H1 (cell line): ENCODE measurements at regions not wholly inside any gene's neighbourhood (a gene's known extent, or its start where the extent isn't known, plus 50 kb on each side); places are given as distances from the start of the nearest gene placed in this dataset.

ENCODE experiments used
- CTCF ChIA-PET: fragments of 300-600 bp; sonication (Branson Sonifier 250); formaldehyde crosslinking; loops from one replicate; lab custom pipeline; 2021; ENCODE audit not compliant: partially characterized antibody; lab: Charles Lee
- POLR2A ChIA-PET: fragments of 300-600 bp; sonication (Branson Sonifier 250); formaldehyde crosslinking; loops from one replicate; lab custom pipeline; 2021; ENCODE audit warnings: inconsistent platforms; ENCODE audit not compliant: partially characterized antibody; lab: Charles Lee
- DNase-seq, 2 experiments: peaks; one replicate each; pipeline versions ENCODE4 v3.0.0 to v3.0.0-alpha.2; 2010 to 2022; ENCODE audit warnings: low spot score in 2 of 2, low read depth in 1 of 2, mixed read lengths in 1 of 2
- FAIRE-seq: peaks from 2 replicates; lab custom pipeline; 2011; peaks lifted over from hg19 to GRCh38; lab: Jason Lieb, UNC
- H2AFZ ChIP-seq: 2 replicates; pipeline ENCODE4 v1.8.1; 2012; ENCODE audit warnings: low read length, inconsistent platforms
- H2AK5ac ChIP-seq: 2 replicates; pipeline ENCODE4 v1.6.1; 2013; ENCODE audit warnings: low read depth, low read length
- H2BK120ac ChIP-seq: replicated peaks from 2 replicates; pipeline ENCODE3; 2013; ENCODE audit warnings: low read depth, low read length, inconsistent platforms
- H2BK12ac ChIP-seq: 2 replicates; pipeline ENCODE4 v1.6.1; 2013; ENCODE audit warnings: low read depth, low read length
- H2BK15ac ChIP-seq: 2 replicates; pipeline ENCODE4 v1.6.1; 2013; ENCODE audit warnings: low read length
- H2BK20ac ChIP-seq: 2 replicates; pipeline ENCODE4 v1.6.1; 2013; ENCODE audit warnings: low read length
- H2BK5ac ChIP-seq: 2 replicates; pipeline ENCODE4 v1.6.1; 2013; ENCODE audit warnings: low read depth, low read length
- H3K14ac ChIP-seq: 2 replicates; pipeline ENCODE4 v1.6.1; 2013; ENCODE audit warnings: inconsistent platforms; ENCODE audit not compliant: insufficient read length
- H3K18ac ChIP-seq: 2 replicates; pipeline ENCODE4 v1.6.1; 2013; ENCODE audit warnings: low read length; ENCODE audit errors: extremely low read depth
- H3K23ac ChIP-seq: 2 replicates; pipeline ENCODE4 v1.6.1; 2013; ENCODE audit warnings: inconsistent platforms; ENCODE audit not compliant: insufficient read length
- H3K23me2 ChIP-seq: 2 replicates; pipeline ENCODE4 v1.6.1; 2013; ENCODE audit warnings: low read depth, low read length
- H3K27ac ChIP-seq: 2 replicates; pipeline ENCODE4 v1.6.1; 2011; ENCODE audit warnings: low read depth, low read length, inconsistent platforms
- H3K27me3 ChIP-seq, 4 experiments: replicated peaks in 1 of 4; 1 replicate in 1 of 4; 2 replicates in 3 of 4; pipeline versions ENCODE4 v1.6.1 to v1.8.1; 2011 to 2013; ENCODE audit warnings: low read length in 3 of 4, mild to moderate bottlenecking in 3 of 4, inconsistent platforms in 2 of 4, mixed read lengths in 2 of 4, moderate library complexity in 1 of 4; ENCODE audit not compliant: control insufficient read depth in 3 of 4, insufficient read depth in 3 of 4; ENCODE audit errors: extremely low read depth in 1 of 4
- H3K36me3 ChIP-seq, 4 experiments: 2 replicates each; pipeline versions ENCODE4 v1.6.1 to v1.8.1; 2011 to 2013; ENCODE audit warnings: mild to moderate bottlenecking in 4 of 4, low read length in 3 of 4, moderate library complexity in 2 of 4, control low read depth in 1 of 4, inconsistent platforms in 1 of 4; ENCODE audit not compliant: insufficient read depth in 4 of 4, control insufficient read depth in 2 of 4
- H3K4ac ChIP-seq: replicated peaks from 2 replicates; pipeline ENCODE3; 2013; ENCODE audit warnings: low read length, low read depth, mixed read lengths, inconsistent platforms; ENCODE audit not compliant: insufficient read length
- H3K4me1 ChIP-seq, 4 experiments: replicated peaks in 1 of 4; 1 replicate in 1 of 4; 2 replicates in 3 of 4; pipeline versions ENCODE4 v1.6.1 to v1.8.1; 2011 to 2013; ENCODE audit warnings: low read length in 3 of 4, inconsistent platforms in 2 of 4, mixed read lengths in 1 of 4; ENCODE audit not compliant: insufficient read depth in 4 of 4, control insufficient read depth in 3 of 4
- H3K4me2 ChIP-seq, 2 experiments: 2 replicates each; pipeline versions ENCODE4 v1.6.1 to v1.8.1; 2011 to 2013; ENCODE audit warnings: low read depth in 2 of 2, low read length in 2 of 2, control low read depth in 1 of 2, inconsistent platforms in 1 of 2, mild to moderate bottlenecking in 1 of 2; ENCODE audit not compliant: insufficient read depth in 1 of 2
- H3K4me3 ChIP-seq, 4 experiments: fragments of 200-600, 300-600 bp in 1 of 4; sonication (generic), shearing (Covaris generic), sonication (Bioruptor Twin) in 1 of 4; 2 replicates each; pipeline versions ENCODE4 v1.5.1 to v1.8.1; 2011 to 2016; ENCODE audit warnings: low read length in 4 of 4, low read depth in 3 of 4, control low read depth in 2 of 4, inconsistent platforms in 2 of 4, mild to moderate bottlenecking in 2 of 4, mixed read lengths in 1 of 4, moderate library complexity in 1 of 4; ENCODE audit not compliant: insufficient read depth in 2 of 4; ENCODE audit errors: extremely low read depth in 1 of 4
- H3K56ac ChIP-seq: replicated peaks from 2 replicates; pipeline ENCODE3; 2013; ENCODE audit warnings: low read depth, mild to moderate bottlenecking, mixed read lengths, low read length, inconsistent platforms; ENCODE audit not compliant: insufficient read length
- H3K79me1 ChIP-seq: 2 replicates; pipeline ENCODE4 v1.6.1; 2013; ENCODE audit warnings: low read depth, low read length, control low read depth
- H3K79me2 ChIP-seq, 2 experiments: 2 replicates each; pipeline versions ENCODE4 v1.6.1 to v1.8.1; 2012 to 2013; ENCODE audit warnings: low read length in 2 of 2, mild to moderate bottlenecking in 2 of 2, inconsistent platforms in 1 of 2; ENCODE audit not compliant: insufficient read depth in 2 of 2, control insufficient read depth in 1 of 2
- H3K9ac ChIP-seq, 4 experiments: replicated peaks in 1 of 4; 1 replicate in 1 of 4; 2 replicates in 3 of 4; pipeline versions ENCODE4 v1.6.1 to v1.8.1; 2011 to 2013; ENCODE audit warnings: low read depth in 3 of 4, low read length in 3 of 4, control low read depth in 2 of 4, mild to moderate bottlenecking in 2 of 4, moderate library complexity in 2 of 4, inconsistent platforms in 1 of 4; ENCODE audit errors: extremely low read depth in 1 of 4
- H3K9me3 ChIP-seq, 2 experiments: 2 replicates each; pipeline versions ENCODE4 v1.6.1 to v1.8.1; 2012 to 2013; ENCODE audit warnings: mild to moderate bottlenecking in 2 of 2, moderate library complexity in 2 of 2, control low read depth in 1 of 2, inconsistent platforms in 1 of 2, low read depth in 1 of 2, low read length in 1 of 2, mixed read lengths in 1 of 2; ENCODE audit not compliant: insufficient read depth in 2 of 2
- H4K20me1 ChIP-seq, 2 experiments: replicated peaks in 1 of 2; 2 replicates each; pipeline versions ENCODE3 to v1.8.1; 2011 to 2013; ENCODE audit warnings: inconsistent platforms in 2 of 2, low read length in 2 of 2, mild to moderate bottlenecking in 1 of 2; ENCODE audit not compliant: insufficient read depth in 2 of 2, control insufficient read depth in 1 of 2
- H4K5ac ChIP-seq: 2 replicates; pipeline ENCODE4 v1.6.1; 2013; ENCODE audit warnings: low read length, low read depth, mixed read lengths, inconsistent platforms; ENCODE audit not compliant: insufficient read length
- H4K8ac ChIP-seq: 2 replicates; pipeline ENCODE4 v1.8.0; 2013; ENCODE audit warnings: mild to moderate bottlenecking, moderate library complexity, low read length, inconsistent platforms; ENCODE audit not compliant: insufficient read depth; ENCODE audit errors: extremely low read depth
- H4K91ac ChIP-seq: replicated peaks from 2 replicates; pipeline ENCODE3; 2013; ENCODE audit warnings: low read length, mixed read lengths, inconsistent platforms; ENCODE audit not compliant: insufficient read length
- ASH2L ChIP-seq: fragments of 200-600, 300-600 bp; sonication (generic); IDR thresholded peaks from one replicate; pipeline ENCODE4 v1.7.1; 2017; ENCODE audit warnings: low read length
- CREB1 ChIP-seq: IDR thresholded peaks from 2 replicates; pipeline ENCODE4 v1.6.1; 2012; ENCODE audit warnings: inconsistent platforms
- GTF2F1 ChIP-seq: IDR thresholded peaks from 2 replicates; pipeline ENCODE4 v1.6.1; 2012; ENCODE audit warnings: low read depth, low read length, improper control_type of control experiment, borderline replicate concordance
- POLR2A ChIP-seq, 2 experiments: IDR thresholded peaks; 1 replicate in 1 of 2; 2 replicates in 1 of 2; pipeline ENCODE4 v1.6.1; 2011; ENCODE audit warnings: low read depth in 2 of 2, low read length in 2 of 2, mild to moderate bottlenecking in 2 of 2; ENCODE audit errors: control extremely low read depth in 1 of 2
- WGBS, 2 experiments: shearing (Covaris generic) in 1 of 2; methylation state at CpG; one replicate each; pipeline versions ENCODE4 v1.1.6 to v1.1.7; 2013 to 2015; ENCODE audit warnings: low lambda C conversion rate in 2 of 2, mixed read lengths in 2 of 2, inconsistent platforms in 1 of 2, low coverage in 1 of 2, missing lambda C conversion rate in 1 of 2; ENCODE audit not compliant: insufficient replicate concordance in 2 of 2, insufficient coverage in 1 of 2, insufficient read length in 1 of 2; ENCODE audit errors: extremely low coverage in 1 of 2, missing lambda C conversion rate in 1 of 2; 5-methylcytosine and 5-hydroxymethylcytosine counted together

DNA sequence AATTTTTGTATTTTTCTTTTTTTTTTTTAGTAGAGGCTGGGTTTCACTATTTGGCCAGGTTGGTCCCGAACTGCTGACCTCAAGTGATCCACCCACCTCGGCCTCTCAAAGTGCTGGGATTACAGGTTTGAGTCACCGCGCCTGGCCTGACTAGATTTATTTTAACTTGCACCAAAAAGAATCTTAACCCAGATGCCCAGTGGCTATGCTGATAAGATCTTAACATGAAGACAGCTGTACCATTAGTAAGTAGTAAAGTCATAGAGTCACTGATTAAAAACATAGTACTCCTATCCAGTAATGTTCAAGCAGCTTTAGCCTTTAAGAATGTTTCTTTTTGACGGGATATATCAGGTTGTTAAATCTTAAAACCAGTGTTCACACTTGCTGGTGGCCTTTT is 1061.8 kb upstream of the FLRT2 start:
- no peak overlapping the region for H3K14ac ChIP-seq
- DNase-seq (no peak), FAIRE-seq (no peak)
- H3K27me3 ChIP-seq: no peaks in the 10 kb centered on the region
- H2BK120ac ChIP-seq: no peak overlapping the region
- no peak overlapping the region for H2AFZ ChIP-seq
- no peak overlapping the region for H3K23ac ChIP-seq
- no peak overlapping the region for H2BK15ac ChIP-seq
- H3K18ac ChIP-seq: no peak overlapping the region
- H3K4me2 ChIP-seq: no peak overlapping the region
- no peaks in the 10 kb centered on the region for H4K20me1 ChIP-seq
- no peaks in the 10 kb centered on the region for H3K23me2 ChIP-seq
- no peaks in the 10 kb centered on the region for H3K9me3 ChIP-seq
- H2BK20ac ChIP-seq: no peak overlapping the region
- no peaks in the 10 kb centered on the region for H3K79me2 ChIP-seq
- no peak overlapping the region for H4K8ac ChIP-seq
- H2BK12ac ChIP-seq: no peak overlapping the region
- H2AK5ac ChIP-seq: no peak overlapping the region
- no peak overlapping the region for H4K91ac ChIP-seq
- no peak overlapping the region for H3K4me3 ChIP-seq
- no peaks in the 10 kb centered on the region for H3K36me3 ChIP-seq
- H3K9ac ChIP-seq: no peak overlapping the region
- POLR2A ChIA-PET: no interaction called here
- CTCF ChIA-PET: no interaction called here
- H2BK5ac ChIP-seq: no peak overlapping the region
- no peak overlapping the region for H3K27ac ChIP-seq
- no peak overlapping the region for H4K5ac ChIP-seq
- TF ChIP-seq ASH2L (no peak), CREB1 (no peak), GTF2F1 (no peak), POLR2A (IDR thresholded peaks at IDR 0.05; ENCODE audit: control extremely low read depth in 1 of 2, low read depth in 2 of 2, low read length in 2 of 2) (no peak)
- WGBS, 2 experiments: 76% methylated on average over 5 of the region's 5 CpGs; no CpG with 5 or more reads in 1 of the 2 experiments
- no peaks in the 10 kb centered on the region for H3K79me1 ChIP-seq
- no peaks in the 10 kb centered on the region for H3K4me1 ChIP-seq
- H3K56ac ChIP-seq: no peak overlapping the region
- no peak overlapping the region for H3K4ac ChIP-seq
